Panc1 (cell line): ENCODE measurements at regions not wholly inside any gene's neighbourhood (a gene's known extent, or its start where the extent isn't known, plus 50 kb on each side); places are given as distances from the start of the nearest gene placed in this dataset.

Experiments
- ATAC-seq: fragments of 200-7000 bp; cut with Tn5 transposase; 2 replicates; pipeline ENCODE4 v1.9.1; 2020; ENCODE audit warnings: mild to moderate bottlenecking, moderate library complexity
- BruUV-seq: library from RNA; stranded (reverse); fragments of 400-500 nt; replicated peaks from 2 replicates; lab custom pipeline; 2021; lab: Mats Ljungman, UMichigan
- CTCF ChIA-PET: fragments of 300-600 bp; sonication (Branson Sonifier 250); formaldehyde crosslinking; loops from one replicate; lab custom pipeline; 2022; ENCODE audit warnings: antibody characterized with exemption; lab: Charles Lee
- POLR2A ChIA-PET: fragments of 300-600 bp; sonication (Branson Sonifier 250); formaldehyde crosslinking; loops from one replicate; lab custom pipeline; 2022; ENCODE audit warnings: antibody characterized with exemption; lab: Charles Lee
- DNase-seq: peaks from one replicate; pipeline ENCODE4 v3.0.0-alpha.2; 2010; ENCODE audit warnings: low read depth, low spot score
- H3K27ac ChIP-seq: 2 replicates; pipeline ENCODE4 v1.5.1; 2011; ENCODE audit warnings: mild to moderate bottlenecking, low read length, inconsistent platforms
- H3K27me3 ChIP-seq: fragments of 200-500 bp; sonication (Bioruptor generic); 2 replicates; pipeline ENCODE4 v1.6.0; 2014; ENCODE audit warnings: low read length, inconsistent platforms; ENCODE audit not compliant: control insufficient read depth, insufficient read depth
- H3K36me3 ChIP-seq: fragments of 200-500 bp; sonication (Bioruptor generic); 2 replicates; pipeline ENCODE4 v1.5.1; 2014; ENCODE audit warnings: inconsistent platforms, mild to moderate bottlenecking, low read length, moderate library complexity; ENCODE audit not compliant: control insufficient read depth, insufficient read depth
- H3K4me1 ChIP-seq: 2 replicates; pipeline ENCODE4 v1.5.1; 2011; ENCODE audit warnings: inconsistent platforms, mild to moderate bottlenecking, low read length, moderate library complexity; ENCODE audit not compliant: control insufficient read depth, insufficient read depth
- H3K4me3 ChIP-seq, 2 experiments: 2 replicates each; pipeline ENCODE4 v1.5.1; 2011 to 2012; ENCODE audit warnings: low read depth in 2 of 2, low read length in 2 of 2, mild to moderate bottlenecking in 2 of 2, inconsistent platforms in 1 of 2, moderate library complexity in 1 of 2
- H3K9me3 ChIP-seq: fragments of 200-500 bp; sonication (Bioruptor generic); 2 replicates; pipeline ENCODE4 v1.5.1; 2014; ENCODE audit warnings: low read depth, mild to moderate bottlenecking, inconsistent platforms, low read length, moderate library complexity; ENCODE audit not compliant: control insufficient read depth, insufficient read depth
- POLR2AphosphoS5 ChIP-seq: IDR thresholded peaks from 2 replicates; pipeline ENCODE4 v1.6.1; 2012; ENCODE audit warnings: mild to moderate bottlenecking, low read depth, low read length, moderate library complexity
- SIN3A ChIP-seq: IDR thresholded peaks from 2 replicates; pipeline ENCODE4 v1.6.1; 2012; ENCODE audit warnings: low read depth, mild to moderate bottlenecking, low read length, moderate library complexity, borderline replicate concordance; ENCODE audit not compliant: insufficient read depth
- TCF7L2 ChIP-seq: IDR thresholded peaks from 2 replicates; pipeline ENCODE4 v1.6.1; 2011; ENCODE audit warnings: mild to moderate bottlenecking, low read depth, low read length, inconsistent platforms
- in situ Hi-C: cut with HindIII; loops from 2 replicates; pipeline ENCODE4 v1.10.0; 2016; ENCODE audit warnings: low sequenced_read_pairs, low pct_unique_long_range_greater_than_20kb
- intact Hi-C: fragments of 100-400 bp; cut with micrococcal nuclease; formaldehyde crosslinking; loops from one replicate; pipeline ENCODE4 v1.10.0; 2022; ENCODE audit not compliant: unreplicated experiment
- TF ChIP-seq, protein P1 (sequence below), 2 experiments: IDR thresholded peaks; 2 replicates each; pipeline ENCODE4 v1.6.1; 2011 to 2012; ENCODE audit warnings: low read depth in 2 of 2, control low read depth in 1 of 2, low read length in 1 of 2, mild to moderate bottlenecking in 1 of 2, moderate library complexity in 1 of 2; ENCODE audit not compliant: insufficient read depth in 1 of 2
- TF ChIP-seq, protein P2 (sequence below): fragments of 450-650 bp; IDR thresholded peaks from 2 replicates; pipeline ENCODE4 v1.5.1; 2017; ENCODE audit warnings: mild to moderate bottlenecking

DNA sequence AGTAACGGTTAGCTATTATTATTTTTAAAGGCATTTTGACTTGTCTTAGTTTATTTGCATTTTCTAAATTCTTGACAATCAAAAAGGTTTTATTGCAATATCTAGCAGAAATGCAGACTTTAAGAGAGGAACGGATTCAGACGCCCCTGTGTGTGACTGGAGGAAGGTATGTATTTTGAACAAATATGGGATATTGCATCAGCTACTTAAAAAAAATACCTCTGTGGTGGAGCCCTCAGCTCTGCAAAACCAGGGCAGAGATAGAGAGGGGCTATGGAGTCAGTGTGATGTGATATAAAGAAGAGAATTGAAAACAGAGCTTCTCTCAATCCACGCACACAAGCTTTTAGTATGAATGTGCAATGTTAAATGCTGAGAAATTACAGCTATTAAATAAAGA lies 142.4 kb downstream of the ICE1 start:
- BruUV-seq: no TSS peak
- ATAC-seq (no peak), DNase-seq (no peak)
- Histone ChIP-seq H3K4me1 (no peaks in the 10 kb centered on the region), H3K27ac (no peak overlapping the region), H3K27me3 (no peaks in the 10 kb centered on the region), H3K4me3 (no peak overlapping the region), H3K36me3 (no peaks in the 10 kb centered on the region), H3K9me3 (no peaks in the 10 kb centered on the region)
- intact Hi-C loops (no loop called here), in situ Hi-C loops (no loop called here)
- TF ChIP-seq, protein P1, sequence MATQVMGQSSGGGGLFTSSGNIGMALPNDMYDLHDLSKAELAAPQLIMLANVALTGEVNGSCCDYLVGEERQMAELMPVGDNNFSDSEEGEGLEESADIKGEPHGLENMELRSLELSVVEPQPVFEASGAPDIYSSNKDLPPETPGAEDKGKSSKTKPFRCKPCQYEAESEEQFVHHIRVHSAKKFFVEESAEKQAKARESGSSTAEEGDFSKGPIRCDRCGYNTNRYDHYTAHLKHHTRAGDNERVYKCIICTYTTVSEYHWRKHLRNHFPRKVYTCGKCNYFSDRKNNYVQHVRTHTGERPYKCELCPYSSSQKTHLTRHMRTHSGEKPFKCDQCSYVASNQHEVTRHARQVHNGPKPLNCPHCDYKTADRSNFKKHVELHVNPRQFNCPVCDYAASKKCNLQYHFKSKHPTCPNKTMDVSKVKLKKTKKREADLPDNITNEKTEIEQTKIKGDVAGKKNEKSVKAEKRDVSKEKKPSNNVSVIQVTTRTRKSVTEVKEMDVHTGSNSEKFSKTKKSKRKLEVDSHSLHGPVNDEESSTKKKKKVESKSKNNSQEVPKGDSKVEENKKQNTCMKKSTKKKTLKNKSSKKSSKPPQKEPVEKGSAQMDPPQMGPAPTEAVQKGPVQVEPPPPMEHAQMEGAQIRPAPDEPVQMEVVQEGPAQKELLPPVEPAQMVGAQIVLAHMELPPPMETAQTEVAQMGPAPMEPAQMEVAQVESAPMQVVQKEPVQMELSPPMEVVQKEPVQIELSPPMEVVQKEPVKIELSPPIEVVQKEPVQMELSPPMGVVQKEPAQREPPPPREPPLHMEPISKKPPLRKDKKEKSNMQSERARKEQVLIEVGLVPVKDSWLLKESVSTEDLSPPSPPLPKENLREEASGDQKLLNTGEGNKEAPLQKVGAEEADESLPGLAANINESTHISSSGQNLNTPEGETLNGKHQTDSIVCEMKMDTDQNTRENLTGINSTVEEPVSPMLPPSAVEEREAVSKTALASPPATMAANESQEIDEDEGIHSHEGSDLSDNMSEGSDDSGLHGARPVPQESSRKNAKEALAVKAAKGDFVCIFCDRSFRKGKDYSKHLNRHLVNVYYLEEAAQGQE (IDR thresholded peaks at IDR 0.05; ENCODE audit: insufficient read depth in 1 of 2, low read depth in 2 of 2, low read length in 1 of 2): no peak
- TF ChIP-seq, protein P2, sequence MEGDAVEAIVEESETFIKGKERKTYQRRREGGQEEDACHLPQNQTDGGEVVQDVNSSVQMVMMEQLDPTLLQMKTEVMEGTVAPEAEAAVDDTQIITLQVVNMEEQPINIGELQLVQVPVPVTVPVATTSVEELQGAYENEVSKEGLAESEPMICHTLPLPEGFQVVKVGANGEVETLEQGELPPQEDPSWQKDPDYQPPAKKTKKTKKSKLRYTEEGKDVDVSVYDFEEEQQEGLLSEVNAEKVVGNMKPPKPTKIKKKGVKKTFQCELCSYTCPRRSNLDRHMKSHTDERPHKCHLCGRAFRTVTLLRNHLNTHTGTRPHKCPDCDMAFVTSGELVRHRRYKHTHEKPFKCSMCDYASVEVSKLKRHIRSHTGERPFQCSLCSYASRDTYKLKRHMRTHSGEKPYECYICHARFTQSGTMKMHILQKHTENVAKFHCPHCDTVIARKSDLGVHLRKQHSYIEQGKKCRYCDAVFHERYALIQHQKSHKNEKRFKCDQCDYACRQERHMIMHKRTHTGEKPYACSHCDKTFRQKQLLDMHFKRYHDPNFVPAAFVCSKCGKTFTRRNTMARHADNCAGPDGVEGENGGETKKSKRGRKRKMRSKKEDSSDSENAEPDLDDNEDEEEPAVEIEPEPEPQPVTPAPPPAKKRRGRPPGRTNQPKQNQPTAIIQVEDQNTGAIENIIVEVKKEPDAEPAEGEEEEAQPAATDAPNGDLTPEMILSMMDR: no peak
- TF ChIP-seq SIN3A: no peak
- ChIA-PET CTCF (no interaction called here), POLR2A (no interaction called here)

DNA sequence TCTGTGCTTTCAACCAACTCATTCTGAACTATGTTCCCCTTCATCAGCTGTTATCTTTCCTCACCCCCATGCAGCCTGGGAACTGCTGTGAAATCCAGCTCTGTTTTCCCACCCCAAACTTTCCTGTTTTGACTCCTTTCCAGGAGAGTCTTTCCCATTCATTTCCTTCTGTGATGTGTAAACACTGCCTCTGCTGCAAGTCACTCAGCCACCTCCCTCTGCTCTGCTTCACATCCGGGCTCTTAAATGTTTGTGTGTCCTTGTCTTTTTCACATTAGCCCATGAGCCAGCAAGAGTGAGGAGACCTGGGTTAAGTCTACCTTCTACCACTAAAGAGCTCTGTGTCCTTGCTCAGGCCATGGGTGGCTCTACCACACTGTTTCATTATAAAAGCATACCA lies 137.5 kb downstream of the ICE1 start:
- ChIA-PET CTCF (no interaction called here), POLR2A (no interaction called here)
- Histone ChIP-seq H3K36me3 (no peaks in the 10 kb centered on the region), H3K4me1 (no peaks in the 10 kb centered on the region), H3K9me3 (no peaks in the 10 kb centered on the region), H3K27me3 (no peaks in the 10 kb centered on the region), H3K27ac (no peak overlapping the region), H3K4me3 (no peak overlapping the region)
- intact Hi-C loops (no loop called here), in situ Hi-C loops (no loop called here)
- TF ChIP-seq, protein P1 (IDR thresholded peaks at IDR 0.05; ENCODE audit: insufficient read depth in 1 of 2, low read depth in 2 of 2, low read length in 1 of 2): no peak
- TF ChIP-seq TCF7L2: no peak
- no peak for TF ChIP-seq SIN3A
- TF ChIP-seq, protein P2: no peak
- no peak for TF ChIP-seq POLR2AphosphoS5
- ATAC-seq: no peak
- DNase-seq: no peak
- no TSS peak for BruUV-seq
